NCI-H2171 (cell line): ENCODE measurements at regions not wholly inside any gene's neighbourhood (a gene's known extent, or its start where the extent isn't known, plus 50 kb on each side); places are given as distances from the start of the nearest gene placed in this dataset.
"Not testable (repeated sequence)": the region's sequence is repeated elsewhere in the genome, so short reads cannot be mapped to it uniquely, and the experiment has no call there.

Source experiments
- DNase-seq: peaks from one replicate; lab custom pipeline; 2025; lab: John Stamatoyannopoulos, UW

DNA sequence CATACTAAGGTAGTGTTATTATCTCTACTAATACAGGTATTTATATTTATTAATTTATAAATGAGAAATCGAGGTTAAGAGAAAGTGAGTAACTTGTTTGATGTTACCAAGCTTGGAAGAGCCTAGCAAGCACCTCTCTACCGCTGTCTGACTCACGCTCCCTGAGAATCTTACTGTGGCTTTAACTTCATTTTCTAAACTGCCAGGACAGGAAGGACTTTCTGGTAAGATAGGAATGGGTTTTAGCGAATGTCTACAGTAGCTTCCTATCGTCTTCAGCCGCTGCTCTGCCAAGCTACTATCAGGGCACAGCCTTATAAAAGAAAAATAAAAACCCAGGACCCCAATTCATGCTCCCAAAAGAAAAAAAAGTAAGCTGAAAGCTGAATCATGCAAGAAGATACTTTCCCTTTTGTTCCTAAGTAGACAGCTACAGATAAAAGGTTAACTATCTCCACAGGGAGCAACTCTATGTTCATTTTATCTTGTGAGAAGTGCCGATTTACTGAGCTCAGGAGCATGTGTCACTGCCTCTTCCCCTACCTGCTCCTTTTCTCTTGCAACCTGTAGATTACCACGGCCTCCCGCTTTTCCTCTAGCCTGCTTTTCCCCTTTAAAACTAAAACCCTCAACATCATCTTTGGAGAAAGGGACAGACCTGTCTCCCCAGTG lies 60.2 kb downstream of the THNSL1 start:
- no peak for DNase-seq

DNA sequence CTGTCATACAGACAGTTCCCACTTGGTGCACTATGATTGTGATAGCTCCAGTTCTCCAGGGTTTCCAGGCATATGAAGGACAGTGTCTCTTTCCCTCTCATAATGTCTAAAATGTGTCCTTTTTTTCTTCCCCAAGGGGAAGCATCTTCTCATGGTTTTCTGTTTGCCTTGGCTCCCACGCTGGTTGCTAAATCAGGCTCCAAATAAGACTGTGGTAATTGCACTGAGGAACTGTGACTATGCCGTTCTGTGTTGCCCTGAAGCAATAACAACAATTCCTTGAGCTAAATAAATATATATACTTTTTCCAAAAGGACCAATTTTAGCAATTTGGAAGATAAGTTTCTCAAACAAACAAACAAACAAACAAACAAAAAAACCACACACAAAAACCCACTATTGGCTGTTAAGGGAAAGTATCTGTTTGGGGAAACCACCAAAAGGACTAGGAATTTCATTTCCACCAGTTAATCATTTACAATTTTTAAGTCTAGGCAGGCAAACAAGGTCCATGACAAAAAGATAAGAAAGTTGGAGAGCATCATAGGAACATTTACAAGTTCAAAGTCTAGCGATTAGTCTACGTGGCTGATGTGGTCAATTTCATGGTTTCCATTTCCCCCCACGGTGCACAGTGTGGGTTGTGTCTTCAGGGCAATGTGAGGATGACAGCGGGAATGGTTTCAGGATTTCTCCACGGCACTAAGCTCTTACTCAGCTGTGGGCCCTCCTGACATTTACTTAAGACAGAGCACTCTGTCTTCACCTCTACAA lies 62.4 kb downstream of the THNSL1 start:
- DNase-seq, result no peak

DNA sequence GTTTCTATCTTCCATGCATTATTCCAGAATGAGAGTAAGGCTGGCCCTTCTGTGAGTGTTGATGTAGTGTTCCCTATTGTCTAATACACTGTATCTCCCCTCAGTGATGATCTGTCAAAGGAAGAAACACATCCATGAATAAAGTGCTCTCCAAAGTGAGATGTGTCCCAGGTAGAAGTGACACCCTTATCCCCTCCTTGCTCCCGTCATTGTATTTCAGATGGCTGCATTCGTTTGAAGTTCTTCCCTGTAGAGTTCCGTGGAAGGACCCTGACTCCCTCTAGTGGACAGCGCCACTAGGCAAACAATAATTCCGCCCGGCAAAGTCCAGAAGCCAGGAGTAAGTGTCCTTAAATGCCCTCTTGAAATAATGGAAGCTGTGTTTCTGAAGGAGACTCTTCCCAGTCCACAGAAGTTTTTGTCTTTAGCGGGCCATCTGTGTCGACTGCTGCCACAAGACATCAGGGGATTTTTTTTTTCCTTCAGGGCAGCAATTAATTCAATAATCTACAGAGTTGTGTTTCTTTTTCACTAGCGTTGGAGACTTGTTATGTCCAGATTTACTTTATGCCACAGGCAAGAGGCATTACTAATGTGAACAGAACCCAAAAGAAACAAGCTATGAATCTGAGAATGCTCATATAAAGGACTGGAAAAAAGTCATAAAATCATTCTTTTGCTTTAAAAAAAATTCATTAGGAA lies 64.6 kb downstream of the THNSL1 start:
- peak; percentile 9 for DNase-seq

DNA sequence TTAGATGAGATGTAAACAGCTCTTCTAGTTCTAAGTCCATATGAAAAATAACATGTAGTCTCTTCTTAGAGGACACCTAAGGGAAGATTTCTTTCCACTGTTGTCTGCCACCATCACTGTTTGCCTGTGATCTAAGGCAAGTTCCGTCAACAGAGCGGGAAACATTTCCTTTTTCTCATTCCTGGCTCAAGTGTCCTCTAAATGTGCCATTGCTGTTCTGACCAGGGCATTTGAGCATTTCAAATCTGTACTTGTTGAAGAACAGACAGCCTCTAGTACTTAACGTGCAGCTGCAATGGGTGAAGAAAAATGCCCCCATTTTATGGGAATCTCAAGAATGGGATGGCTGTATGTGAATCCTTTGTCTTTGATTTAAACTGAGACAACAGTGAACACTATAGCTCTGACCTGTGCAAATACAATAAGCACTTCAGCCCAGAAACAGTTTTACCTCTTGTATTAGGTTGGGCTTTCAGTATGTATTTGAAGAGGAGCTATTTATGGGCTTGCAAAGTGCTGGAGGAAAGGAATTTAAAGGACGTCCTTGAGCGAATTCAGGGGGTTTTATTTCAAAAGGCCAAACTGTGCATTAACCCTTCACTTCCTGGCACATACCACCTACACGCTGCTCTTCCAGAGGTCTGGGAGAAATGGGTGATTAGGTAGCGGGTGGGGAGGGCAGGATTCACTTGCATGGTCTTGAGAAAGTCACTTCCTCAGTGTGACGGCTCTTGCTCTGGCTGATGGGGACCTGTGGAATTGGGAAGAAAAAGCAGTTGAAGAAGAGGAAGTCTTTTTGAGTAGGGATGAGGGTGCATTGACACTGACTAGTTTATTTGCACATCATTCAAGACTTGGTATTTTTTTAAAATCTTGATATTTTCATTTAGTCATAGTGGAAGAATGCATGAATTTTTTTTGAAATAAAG lies 66.1 kb downstream of the THNSL1 start:
- no peak for DNase-seq

DNA sequence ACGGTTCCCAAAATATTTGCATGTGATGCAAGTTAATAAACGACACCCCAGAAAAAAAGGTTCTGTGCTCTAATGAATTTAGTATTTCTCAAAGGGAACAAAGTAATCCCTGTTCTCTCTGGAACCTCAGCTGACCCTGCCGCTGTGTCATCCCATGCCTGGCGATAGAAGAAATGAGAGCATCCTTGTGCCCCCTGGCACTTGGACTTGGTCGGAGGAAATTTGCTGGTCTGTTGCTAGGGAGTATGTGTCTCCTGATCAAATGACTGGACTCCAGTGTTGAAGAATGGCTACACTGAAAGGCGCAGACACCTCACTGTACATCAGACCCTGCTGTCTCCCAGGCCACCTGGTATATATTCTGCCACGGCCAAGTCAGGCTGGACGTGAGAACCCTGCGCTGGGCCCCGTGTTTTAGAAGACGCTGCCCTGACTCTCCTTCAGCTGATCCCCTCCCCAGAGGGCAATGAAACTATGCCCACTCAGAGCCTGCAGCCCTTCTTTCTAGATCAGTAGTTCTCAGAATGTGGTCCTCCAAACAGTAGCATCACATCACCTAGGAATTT lies 67.2 kb downstream of the THNSL1 start:
- DNase-seq, result no peak

DNA sequence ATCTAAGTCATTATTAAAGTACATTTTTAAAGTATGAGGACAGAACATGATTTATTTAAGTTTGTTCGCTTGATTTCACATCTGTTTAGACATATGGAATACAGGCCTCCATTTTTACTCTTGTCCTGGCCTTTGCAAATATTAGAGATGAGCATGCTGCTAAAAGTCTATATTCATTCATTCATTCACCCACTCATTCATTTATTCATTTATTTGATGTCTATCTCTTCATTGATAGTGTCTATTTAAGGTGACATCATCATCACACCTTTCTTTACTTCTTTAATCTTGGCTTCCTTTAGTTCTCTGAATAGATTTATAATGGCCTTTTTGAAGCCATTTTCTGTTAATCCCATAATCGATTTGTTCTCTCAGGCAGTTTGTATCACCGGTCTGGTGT lies 68.0 kb downstream of the THNSL1 start:
- DNase-seq, result no peak

DNA sequence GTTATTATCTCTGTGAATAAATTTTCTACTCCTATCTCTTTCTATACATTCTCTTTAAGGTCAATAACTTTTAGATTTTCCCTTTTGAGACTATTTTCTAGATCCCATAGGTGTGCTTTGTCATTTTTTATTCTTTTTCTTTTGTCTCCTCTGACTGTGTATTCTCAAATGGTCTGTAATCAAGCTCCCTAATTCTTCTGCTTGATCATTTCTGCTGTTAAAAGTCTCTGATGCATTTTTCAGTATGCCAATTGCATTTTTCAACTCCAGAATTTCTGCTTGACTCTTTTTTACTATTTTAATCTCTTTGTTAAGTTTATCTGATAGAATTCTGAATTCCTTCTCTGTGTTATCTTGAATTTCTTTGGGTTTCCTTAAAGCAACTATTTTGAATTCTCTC lies 78.2 kb downstream of the THNSL1 start:
- no peak for DNase-seq

DNA sequence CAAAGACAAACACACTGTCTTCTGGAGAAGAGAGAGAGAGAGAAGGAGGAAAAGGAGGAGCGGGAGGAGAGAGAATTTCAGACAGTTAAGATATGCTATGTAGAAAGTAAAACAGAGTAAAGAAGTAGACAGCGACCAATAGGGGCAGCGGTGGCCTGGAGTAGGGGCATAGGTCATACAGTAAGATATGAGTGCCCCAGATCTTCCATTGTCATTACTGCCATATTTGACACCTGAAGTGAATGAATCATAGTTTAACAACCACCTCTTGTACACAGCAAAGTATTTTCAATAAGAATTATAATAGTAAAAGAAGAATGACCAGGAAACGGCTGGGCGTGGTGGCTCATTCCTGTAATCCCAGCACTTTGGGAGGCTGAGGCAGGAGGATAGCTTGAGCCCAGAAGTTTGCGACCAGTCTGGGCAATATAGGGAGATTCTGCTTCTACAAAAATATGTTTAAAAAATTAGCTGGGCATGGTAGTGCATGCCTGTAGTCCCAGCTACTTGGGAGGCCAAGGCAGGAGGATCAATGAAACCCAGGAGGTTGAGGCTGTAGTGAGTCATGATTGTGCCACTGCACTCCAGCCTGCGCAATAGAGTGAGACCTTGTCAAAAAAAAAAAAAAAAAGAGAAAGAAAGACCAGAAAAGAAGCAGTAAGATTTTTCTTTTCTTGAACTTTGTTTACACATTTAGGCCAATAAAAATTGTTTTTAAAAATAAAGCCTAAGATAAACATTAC lies 77.0 kb upstream of the GPR158 start:
- DNase-seq, result no peak

DNA sequence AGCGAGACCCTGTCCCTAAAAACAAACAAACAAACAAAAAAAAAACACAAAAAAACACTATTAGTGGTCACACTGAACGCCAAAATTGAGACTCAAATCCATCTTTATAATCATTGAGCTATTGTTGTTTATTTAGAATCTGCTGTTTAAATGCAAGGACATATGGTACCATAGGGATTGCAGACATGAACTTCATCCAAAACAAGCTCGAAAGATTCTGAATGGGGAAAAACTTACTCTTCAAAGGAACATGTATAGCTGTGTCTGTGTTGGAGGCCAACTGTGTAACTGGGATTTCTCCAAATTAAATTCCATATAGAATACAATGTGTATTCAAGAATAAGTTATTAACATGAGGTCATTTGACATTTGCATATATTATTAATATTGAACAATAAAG lies 74.7 kb upstream of the GPR158 start:
- no peak for DNase-seq

DNA sequence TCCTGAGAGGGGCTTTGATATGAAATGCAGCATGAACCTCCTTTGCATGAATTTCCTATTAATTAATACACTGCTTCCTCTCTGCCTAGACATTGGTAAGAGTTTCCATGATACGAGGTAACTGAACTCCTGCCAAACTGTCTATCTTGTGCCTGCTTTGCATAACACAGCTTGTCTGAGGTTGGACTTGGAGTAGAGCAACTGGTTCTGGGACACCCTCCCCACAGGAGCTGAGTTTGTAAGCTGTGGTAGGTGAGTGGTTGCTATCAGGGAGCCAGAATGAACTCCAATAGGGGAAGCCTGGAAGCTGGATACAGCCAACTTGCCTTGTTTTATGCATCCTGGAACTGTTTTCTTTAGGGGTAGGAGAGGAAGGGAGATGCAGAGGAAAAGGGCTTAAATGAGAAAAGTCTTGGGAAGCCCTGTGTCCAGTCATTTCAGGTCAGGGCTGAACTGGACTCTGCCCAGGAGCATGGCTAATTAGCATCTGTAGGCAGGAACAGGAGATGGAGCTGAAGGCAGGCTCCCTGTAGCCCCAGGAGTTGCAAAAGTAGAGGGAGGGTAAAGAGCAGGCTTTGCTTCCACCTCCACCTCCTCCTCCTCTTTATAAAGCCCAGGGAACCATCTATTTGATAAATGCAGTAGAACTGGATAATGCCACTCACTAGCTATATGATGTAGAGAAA lies 73.2 kb upstream of the GPR158 start:
- no peak for DNase-seq

DNA sequence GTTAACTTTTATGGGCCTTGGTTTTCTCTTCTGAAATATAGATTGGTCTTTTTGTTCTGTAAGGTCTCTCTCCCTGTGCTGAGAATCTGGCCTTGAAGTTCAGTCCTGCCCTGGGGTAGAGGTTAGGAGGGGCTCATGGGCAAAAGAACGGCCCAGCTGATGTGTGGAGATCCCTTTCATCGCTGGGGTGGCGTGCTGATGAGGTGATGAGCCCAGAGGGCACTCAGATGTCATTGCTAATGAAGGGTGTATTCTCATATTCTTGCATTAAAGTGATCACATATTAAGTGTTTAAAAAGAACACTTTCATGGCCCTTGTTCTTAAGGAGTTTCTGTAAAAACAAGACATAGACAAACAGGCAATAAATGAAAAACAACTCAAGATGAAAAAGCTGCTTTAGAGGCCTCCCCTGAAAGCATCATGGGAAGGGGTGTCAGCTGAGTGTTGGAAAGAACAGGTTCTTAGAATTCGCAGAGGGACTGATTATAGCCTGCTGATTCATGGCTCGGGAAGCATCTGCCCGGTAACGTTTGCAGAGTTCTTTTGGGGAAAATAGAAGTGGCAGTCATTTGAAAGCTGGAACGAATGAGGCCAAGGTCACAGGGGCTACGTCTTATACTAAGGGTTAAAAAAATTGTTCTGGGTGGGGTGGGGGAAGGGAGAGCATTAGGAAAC lies 72.5 kb upstream of the GPR158 start:
- DNase-seq, result no peak

DNA sequence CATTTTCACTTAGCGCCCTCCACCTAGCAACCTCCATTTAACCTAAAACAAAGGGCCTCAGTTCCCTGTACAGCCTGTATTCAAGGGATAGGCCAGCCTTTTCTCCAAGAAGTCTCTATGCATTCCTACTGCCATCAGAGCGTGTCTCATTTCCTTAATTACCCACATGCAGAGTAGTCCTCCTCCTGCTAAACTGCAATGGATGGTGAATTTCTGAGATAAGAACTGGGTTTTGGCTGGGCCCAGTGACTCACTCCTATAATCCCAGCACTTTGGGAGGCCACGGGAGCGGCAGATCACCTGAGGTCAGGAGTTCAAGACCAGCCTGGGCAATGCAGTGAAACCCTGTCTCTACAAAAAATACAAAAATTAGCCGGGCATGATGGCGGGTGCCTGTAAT lies 71.1 kb upstream of the GPR158 start:
- no peak for DNase-seq

DNA sequence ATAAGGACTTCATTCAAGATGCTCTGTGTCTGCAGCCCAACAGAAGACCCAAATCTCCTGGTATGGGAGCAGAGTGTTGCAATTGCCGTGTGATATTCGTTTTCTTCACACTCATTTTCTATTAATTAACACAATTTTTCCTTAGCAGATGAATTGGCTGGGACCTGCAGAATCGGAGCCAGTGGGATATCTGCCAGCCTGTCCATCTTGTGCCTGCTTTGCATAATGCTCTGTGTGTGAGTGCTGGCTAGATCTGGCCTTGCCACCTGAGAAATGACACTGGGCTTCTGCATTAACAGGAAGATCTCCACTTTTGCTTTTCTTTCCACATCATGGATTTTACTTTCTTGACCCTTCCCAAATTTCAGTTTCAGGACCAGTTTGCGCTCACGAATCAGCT lies 70.4 kb upstream of the GPR158 start:
- DNase-seq, result no peak

DNA sequence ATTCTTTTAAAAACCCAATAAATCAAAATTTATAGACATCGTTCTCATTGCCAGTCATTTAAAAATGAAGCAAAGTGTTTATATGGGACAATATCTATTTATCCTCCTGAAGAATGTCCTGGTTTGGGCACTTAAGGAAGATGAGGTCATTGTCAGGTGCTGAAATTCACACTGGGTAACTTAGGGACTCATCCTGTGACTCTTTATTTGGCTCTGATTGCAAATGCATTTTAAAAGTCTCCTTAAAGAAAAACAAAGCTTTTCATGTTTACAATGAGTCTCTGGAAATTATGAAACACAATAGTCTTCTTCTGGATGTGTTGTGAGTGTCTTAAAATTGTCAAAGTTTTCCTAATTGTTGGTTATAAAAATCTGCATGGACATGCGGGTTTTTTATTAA lies 69.5 kb upstream of the GPR158 start:
- no peak for DNase-seq

DNA sequence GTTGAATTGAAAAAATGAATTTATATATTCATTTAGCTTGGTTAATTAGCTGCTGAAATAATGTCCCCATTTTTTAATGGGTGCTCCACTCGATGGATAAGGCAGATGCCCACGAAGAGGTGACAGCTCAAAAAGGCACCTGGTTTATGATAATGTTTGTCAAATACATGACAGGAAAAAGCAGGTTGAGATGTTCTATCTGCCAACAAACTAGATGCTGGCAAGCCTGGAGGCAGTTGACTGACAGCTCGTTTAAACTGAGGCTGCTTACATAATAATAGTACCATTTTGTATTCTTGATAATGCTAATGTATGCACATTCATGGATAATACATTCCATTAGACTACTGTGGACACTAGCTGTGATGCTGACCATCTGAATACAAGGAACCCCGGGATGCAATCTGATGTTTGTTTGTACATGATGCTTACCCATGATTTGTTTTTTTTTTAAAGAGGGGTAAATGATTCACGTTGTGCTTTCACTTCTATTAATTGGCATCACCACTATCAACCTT lies 69.0 kb upstream of the GPR158 start:
- DNase-seq, result no peak

DNA sequence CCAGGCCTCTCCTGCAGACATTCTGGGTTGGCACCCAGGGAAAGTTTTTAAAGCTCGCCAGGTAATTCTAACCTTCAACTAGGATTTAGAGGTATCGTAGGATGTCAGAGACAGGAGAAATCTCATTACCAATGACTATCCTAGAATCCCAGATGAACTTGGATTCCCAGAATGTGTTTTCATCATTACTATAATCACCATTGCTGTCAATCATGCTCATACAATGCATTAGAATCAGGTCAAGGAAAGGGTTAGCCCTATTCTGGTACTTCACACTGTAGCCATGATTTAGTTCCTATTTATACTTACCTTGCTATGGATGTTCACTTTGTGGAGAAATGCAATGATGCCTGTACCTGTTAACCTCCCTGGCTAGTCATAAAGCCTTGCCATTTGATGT lies 67.0 kb upstream of the GPR158 start:
- no peak for DNase-seq

DNA sequence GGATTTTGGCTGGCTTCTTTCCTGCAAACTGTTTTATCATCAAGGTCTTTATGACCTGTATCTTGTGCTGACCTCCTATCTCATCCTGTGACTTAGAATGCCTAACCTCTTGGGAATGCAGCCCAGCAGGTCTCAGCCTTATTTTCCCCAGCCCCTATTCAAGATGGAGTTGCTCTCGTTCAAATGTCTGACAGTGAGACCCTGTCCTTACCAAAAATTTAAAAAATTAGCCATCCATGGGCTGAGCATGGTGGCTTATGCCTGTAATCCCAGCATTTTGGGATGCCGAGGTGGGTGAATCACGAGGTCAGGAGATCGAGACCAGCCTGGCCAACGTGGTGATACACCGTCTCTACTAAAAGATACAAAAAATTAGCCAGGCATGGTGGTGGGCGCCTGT lies 64.9 kb upstream of the GPR158 start:
- DNase-seq, result not testable (repeated sequence)

DNA sequence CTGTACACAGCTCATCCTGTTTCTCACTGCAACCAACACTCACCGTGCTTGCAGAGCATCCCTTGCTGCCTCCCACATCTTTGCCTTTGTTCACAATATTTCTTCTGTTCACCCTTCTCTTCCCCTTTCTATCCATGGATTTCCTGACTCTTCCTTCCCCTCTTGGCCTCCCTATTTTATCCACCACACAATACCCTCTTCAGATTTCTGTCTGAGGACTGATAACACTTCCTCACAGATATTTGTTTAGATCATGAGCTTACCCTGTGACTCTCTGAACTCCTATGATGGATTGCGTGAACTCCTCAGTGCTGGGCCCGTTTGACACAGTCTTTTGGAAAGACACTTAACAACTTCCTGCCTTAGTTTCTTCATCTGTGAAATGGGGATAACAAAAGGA lies 62.8 kb upstream of the GPR158 start:
- no peak for DNase-seq

DNA sequence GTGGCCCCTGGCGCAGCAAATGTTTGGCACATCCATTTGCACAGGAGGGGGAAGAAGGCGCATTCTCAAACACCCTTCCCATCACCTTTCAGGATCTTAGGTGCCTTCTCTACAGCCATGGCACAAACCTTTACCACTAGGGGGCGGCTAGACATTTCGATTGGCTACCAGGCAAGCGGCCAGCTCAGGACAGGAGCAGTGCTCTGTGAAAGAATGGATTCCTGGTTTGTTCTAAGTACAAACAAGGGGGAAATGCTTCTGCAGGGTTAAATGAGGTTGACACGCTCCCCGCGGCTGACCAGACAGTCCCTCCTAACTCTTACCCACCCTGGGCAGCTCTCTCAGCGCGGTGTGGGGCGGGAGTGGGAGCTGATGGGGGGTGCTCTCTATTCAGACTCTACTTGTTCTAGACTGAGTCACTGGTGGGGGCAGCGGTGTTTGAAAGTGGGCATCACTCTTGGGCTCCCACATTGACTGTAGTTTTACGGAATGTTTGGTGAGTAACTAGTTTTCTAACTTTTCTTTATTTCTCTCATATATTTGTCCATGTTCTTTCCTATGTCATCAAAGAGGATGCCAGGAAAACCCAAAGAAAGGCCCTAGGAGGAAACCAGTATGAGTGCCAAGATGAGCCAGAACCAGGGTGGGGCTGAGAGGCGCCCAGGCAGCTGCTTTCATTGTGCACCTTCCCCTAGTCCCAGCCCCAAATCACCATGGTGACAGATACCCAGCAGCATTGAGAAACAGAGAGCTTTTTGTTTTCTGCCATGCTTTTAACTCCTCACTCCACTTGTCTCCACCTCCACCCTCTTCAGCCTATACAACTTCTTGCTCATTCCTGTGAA lies 61.4 kb upstream of the GPR158 start:
- peak; percentile 33 for DNase-seq
